PC-3 (cell line): ENCODE measurements at regions not wholly inside any gene's neighbourhood (a gene's known extent, or its start where the extent isn't known, plus 50 kb on each side); places are given as distances from the start of the nearest gene placed in this dataset.

Experiments
- ATAC-seq: fragments of 200-7000 bp; cut with Tn5 transposase; 2 replicates; pipeline ENCODE4 v1.9.1; 2020; ENCODE audit warnings: mild to moderate bottlenecking, moderate library complexity
- BruUV-seq: library from RNA; stranded (reverse); fragments of 400-500 nt; replicated peaks from 2 replicates; lab custom pipeline; 2021; lab: Mats Ljungman, UMichigan
- CTCF ChIA-PET: fragments of 300-600 bp; sonication (Branson Sonifier 250); formaldehyde crosslinking; loops from one replicate; lab custom pipeline; 2022; ENCODE audit warnings: antibody characterized with exemption; lab: Charles Lee
- POLR2A ChIA-PET: fragments of 300-600 bp; sonication (Branson Sonifier 250); formaldehyde crosslinking; loops from one replicate; lab custom pipeline; 2022; ENCODE audit warnings: antibody characterized with exemption; ENCODE audit not compliant: unreplicated experiment; lab: Charles Lee
- DNase-seq: peaks from one replicate; pipeline ENCODE4 v3.0.0-alpha.2; 2015
- H2AFZ ChIP-seq: fragments of 300-600 bp; sonication (generic); 2 replicates; pipeline ENCODE4 v1.6.0; 2016; ENCODE audit warnings: antibody characterized with exemption, low read length
- H3F3A ChIP-seq: fragments of 300-600 bp; sonication (generic); one replicate; pipeline ENCODE4 v1.6.0; 2017; ENCODE audit warnings: antibody characterized with exemption, low read length, control low read depth, mild to moderate bottlenecking; ENCODE audit not compliant: unreplicated experiment
- H3K27ac ChIP-seq: fragments of 300-600 bp; sonication (generic); 2 replicates; pipeline ENCODE4 v1.5.1; 2016; ENCODE audit warnings: mild to moderate bottlenecking, low read length
- H3K27me3 ChIP-seq: fragments of 300-600 bp; sonication (generic); 2 replicates; pipeline ENCODE4 v1.6.1; 2016; ENCODE audit warnings: low read length, mixed read lengths
- H3K36me3 ChIP-seq: fragments of 300-600 bp; sonication (generic); 2 replicates; pipeline ENCODE4 v1.6.1; 2016; ENCODE audit warnings: low read depth, mixed run types, low read length, mixed read lengths
- H3K4me1 ChIP-seq: fragments of 300-600 bp; sonication (generic); 2 replicates; pipeline ENCODE4 v1.5.1; 2016; ENCODE audit warnings: low read length; ENCODE audit not compliant: insufficient read depth
- H3K4me2 ChIP-seq: fragments of 300-600 bp; sonication (generic); 2 replicates; pipeline ENCODE4 v1.6.0; 2016; ENCODE audit warnings: low read length
- H3K4me3 ChIP-seq: fragments of 300-600 bp; sonication (generic); 2 replicates; pipeline ENCODE4 v1.5.1; 2016; ENCODE audit warnings: mild to moderate bottlenecking, low read length, mixed read lengths
- H3K79me2 ChIP-seq: fragments of 300-600 bp; sonication (generic); 2 replicates; pipeline ENCODE4 v1.6.1; 2017; ENCODE audit warnings: low read length, mixed read lengths
- H3K9ac ChIP-seq: fragments of 300-600 bp; sonication (generic); 2 replicates; pipeline ENCODE4 v1.6.0; 2016; ENCODE audit warnings: mild to moderate bottlenecking, low read length
- H3K9me2 ChIP-seq: fragments of 300-600 bp; sonication (generic); replicated peaks from 2 replicates; pipeline ENCODE4 v1.6.1; 2016; ENCODE audit warnings: mixed run types, low read length, mixed read lengths
- H3K9me3 ChIP-seq: fragments of 300-600 bp; sonication (generic); 2 replicates; pipeline ENCODE4 v1.6.1; 2016; ENCODE audit warnings: low read length, mixed read lengths
- H4K20me1 ChIP-seq: fragments of 300-600 bp; sonication (generic); 2 replicates; pipeline ENCODE4 v1.6.1; 2016; ENCODE audit warnings: low read length, mixed read lengths
- EZH2 ChIP-seq: fragments of 300-600 bp; sonication (generic); IDR thresholded peaks from one replicate; pipeline ENCODE4 v1.6.1; 2017; ENCODE audit warnings: antibody characterized with exemption, mild to moderate bottlenecking, low read length; ENCODE audit not compliant: unreplicated experiment
- EZH2phosphoT487 ChIP-seq: fragments of 300-600 bp; sonication (generic); IDR thresholded peaks from 2 replicates; pipeline ENCODE4 v1.6.1; 2018; ENCODE audit warnings: mild to moderate bottlenecking, antibody characterized with exemption, low read length, borderline replicate concordance
- intact Hi-C: fragments of 100-400 bp; cut with micrococcal nuclease; formaldehyde crosslinking; loops from 2 replicates; pipeline ENCODE4 v1.9.0; 2023
- TF ChIP-seq, protein P1 (sequence below): fragments of 300-600 bp; sonication (generic); conservative IDR thresholded peaks from 2 replicates; pipeline ENCODE4 v1.5.1; 2017; ENCODE audit warnings: antibody characterized with exemption, low read depth, mild to moderate bottlenecking, low read length

GRCh38 chr14:101223127-101223526 lies 319.6 kb upstream of the RTL1 start:
- Histone ChIP-seq H3K9me3 (no peaks in the 10 kb centered on the region), H3K9ac (no peak overlapping the region), H3K79me2 (no peaks in the 10 kb centered on the region), H3K36me3 (no peaks in the 10 kb centered on the region), H3K4me1 (no peaks in the 10 kb centered on the region), H3K27me3 (no peaks in the 10 kb centered on the region), H3K9me2 (no peaks in the 10 kb centered on the region), H3K4me3 (no peak overlapping the region), H4K20me1 (no peaks in the 10 kb centered on the region), H3K27ac (no peak overlapping the region), H3K4me2 (no peak overlapping the region), H2AFZ (no peak overlapping the region), H3F3A (no peaks in the 10 kb centered on the region)
- BruUV-seq = no TSS peak
- POLR2A ChIA-PET = no interaction called here
- ATAC-seq = no peak
- CTCF ChIA-PET = no interaction called here
- no peak for DNase-seq
- intact Hi-C loops = no loop called here
- no peak for TF ChIP-seq EZH2phosphoT487
- no peak for TF ChIP-seq EZH2
- TF ChIP-seq, protein P1, sequence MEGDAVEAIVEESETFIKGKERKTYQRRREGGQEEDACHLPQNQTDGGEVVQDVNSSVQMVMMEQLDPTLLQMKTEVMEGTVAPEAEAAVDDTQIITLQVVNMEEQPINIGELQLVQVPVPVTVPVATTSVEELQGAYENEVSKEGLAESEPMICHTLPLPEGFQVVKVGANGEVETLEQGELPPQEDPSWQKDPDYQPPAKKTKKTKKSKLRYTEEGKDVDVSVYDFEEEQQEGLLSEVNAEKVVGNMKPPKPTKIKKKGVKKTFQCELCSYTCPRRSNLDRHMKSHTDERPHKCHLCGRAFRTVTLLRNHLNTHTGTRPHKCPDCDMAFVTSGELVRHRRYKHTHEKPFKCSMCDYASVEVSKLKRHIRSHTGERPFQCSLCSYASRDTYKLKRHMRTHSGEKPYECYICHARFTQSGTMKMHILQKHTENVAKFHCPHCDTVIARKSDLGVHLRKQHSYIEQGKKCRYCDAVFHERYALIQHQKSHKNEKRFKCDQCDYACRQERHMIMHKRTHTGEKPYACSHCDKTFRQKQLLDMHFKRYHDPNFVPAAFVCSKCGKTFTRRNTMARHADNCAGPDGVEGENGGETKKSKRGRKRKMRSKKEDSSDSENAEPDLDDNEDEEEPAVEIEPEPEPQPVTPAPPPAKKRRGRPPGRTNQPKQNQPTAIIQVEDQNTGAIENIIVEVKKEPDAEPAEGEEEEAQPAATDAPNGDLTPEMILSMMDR = no peak

DNA sequence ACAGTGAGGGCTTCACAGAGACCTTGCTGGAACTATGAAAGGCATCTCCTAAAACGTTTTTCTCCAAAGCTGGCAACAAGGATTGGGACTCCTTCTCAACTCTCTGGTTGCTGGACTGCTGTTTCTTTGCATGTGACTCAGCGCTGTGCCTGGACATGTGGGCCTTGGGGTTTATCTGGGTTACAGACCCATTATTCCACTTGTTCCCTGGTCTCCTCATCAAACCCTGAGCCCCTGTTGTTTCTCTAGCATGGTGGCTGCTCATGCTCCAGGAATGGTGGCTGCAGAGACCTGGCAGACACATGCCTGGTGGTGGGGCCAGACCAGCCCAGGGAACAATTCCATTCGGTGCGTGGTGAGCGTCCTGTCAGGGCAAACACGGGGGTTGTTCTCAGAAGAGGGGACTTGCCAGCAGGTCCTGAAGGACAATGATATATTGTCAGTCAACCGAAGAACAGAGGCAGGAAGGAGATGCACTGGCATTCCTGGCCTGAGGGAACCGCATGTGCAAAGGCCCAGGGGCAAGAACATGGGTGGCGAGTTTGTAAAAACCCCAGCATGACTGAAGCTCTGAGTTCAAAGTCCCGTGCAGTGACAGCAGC lies 320.1 kb upstream of the RTL1 start:
- no TSS peak for BruUV-seq
- ChIA-PET POLR2A (no interaction called here), CTCF (no interaction called here)
- H3K36me3 ChIP-seq = no peaks in the 10 kb centered on the region
- H3K4me1 ChIP-seq = no peaks in the 10 kb centered on the region
- no peak for DNase-seq
- no peaks in the 10 kb centered on the region for H3F3A ChIP-seq
- no peak overlapping the region for H3K4me2 ChIP-seq
- H3K9me3 ChIP-seq = no peaks in the 10 kb centered on the region
- no peak overlapping the region for H3K27ac ChIP-seq
- no peak overlapping the region for H3K4me3 ChIP-seq
- intact Hi-C loops = no loop called here
- H2AFZ ChIP-seq = no peak overlapping the region
- no peaks in the 10 kb centered on the region for H4K20me1 ChIP-seq
- H3K9ac ChIP-seq = no peak overlapping the region
- ATAC-seq = no peak
- no peaks in the 10 kb centered on the region for H3K79me2 ChIP-seq
- TF ChIP-seq, protein P1 = no peak
- TF ChIP-seq EZH2 = no peak
- no peak for TF ChIP-seq EZH2phosphoT487
- H3K9me2 ChIP-seq = no peaks in the 10 kb centered on the region
- H3K27me3 ChIP-seq = no peaks in the 10 kb centered on the region

DNA sequence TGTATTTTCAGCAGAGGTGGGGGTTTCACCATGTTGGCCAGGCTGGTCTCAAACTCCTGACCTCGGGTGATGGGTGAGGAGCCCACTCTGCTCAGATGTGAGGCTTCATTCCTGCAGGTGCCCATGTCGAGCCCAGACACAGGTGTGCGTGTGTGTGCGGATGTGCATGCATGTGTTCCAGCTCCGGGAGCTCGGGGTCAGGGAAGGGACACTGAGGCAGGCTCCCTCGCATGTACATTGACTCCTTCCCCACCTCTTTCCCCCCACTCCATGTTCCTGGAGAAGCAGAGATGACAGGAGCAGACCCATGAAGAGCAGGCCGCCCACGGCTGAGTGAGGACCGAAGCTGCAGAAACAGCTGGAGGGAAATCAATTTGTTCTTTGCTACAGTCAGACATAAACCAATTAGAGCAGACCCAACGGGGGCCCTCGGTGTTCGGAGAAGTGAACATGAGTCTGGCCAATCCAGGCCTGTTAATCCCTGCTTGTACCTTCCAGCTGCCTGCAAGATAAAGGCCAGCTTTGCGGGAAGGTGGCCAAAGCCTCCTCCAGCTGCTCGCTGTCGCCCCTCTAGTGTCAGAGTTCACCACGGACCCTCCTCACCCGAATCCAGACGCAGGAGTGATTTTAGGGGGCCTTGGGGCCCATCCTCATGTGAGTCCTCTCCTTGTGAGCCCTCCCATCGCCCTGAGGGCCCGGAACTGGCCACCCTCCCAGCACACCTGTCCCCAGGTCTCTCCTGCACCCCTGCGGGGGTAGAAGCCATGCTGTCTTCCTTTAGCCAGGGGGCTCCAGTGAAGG lies 321.0 kb upstream of the RTL1 start:
- Histone ChIP-seq H3K27me3 (no peaks in the 10 kb centered on the region), H3K9me2 (no peaks in the 10 kb centered on the region), H4K20me1 (no peaks in the 10 kb centered on the region), H3K9ac (no peak overlapping the region), H3K9me3 (no peaks in the 10 kb centered on the region), H3K27ac (no peak overlapping the region), H3K4me3 (no peak overlapping the region), H2AFZ (no peak overlapping the region), H3K4me1 (no peaks in the 10 kb centered on the region), H3K4me2 (no peak overlapping the region), H3F3A (no peaks in the 10 kb centered on the region), H3K36me3 (no peaks in the 10 kb centered on the region), H3K79me2 (no peaks in the 10 kb centered on the region)
- TF ChIP-seq, protein P1 = no peak
- TF ChIP-seq EZH2 = no peak
- no TSS peak for BruUV-seq
- ChIA-PET POLR2A (no interaction called here), CTCF (interaction anchor here (0.5 kb wide), 1 partner anchor 374 kb away, joined by 4 read pairs; no protein-coding TSS in a partner anchor)
- no peak for DNase-seq
- no peak for ATAC-seq
- intact Hi-C loops = no loop called here
